Sciatic nerve (tissue), 2 donors: ENCODE measurements at regions not wholly inside any gene's neighbourhood (a gene's known extent, or its start where the extent isn't known, plus 50 kb on each side); places are given as distances from the start of the nearest gene placed in this dataset.

Experiments
- ATAC-seq: fragments of 200-7000 bp; cut with Tn5 transposase; one replicate; pipeline ENCODE4 v1.9.1; 2020; ENCODE audit warnings: mild to moderate bottlenecking, moderate library complexity
- DNase-seq: peaks from one replicate; pipeline ENCODE4 v3.0.0-alpha.2; 2020; ENCODE audit warnings: low spot score
- intact Hi-C: fragments of 100-400 bp; cut with DNase I; formaldehyde crosslinking; loops from one replicate; pipeline ENCODE4 v1.14.2; 2022
- donor health status: DM: no; HTN: no; CAD: no.
- donor health status: DM: no; HTN: no; CAD: no.

GRCh38 chr17:83175119-83175821 is 95.9 kb downstream of the METRNL start:
- peak; percentile 44 for DNase-seq
- ATAC-seq: no peak
- intact Hi-C loops: no loop called here

GRCh38 chr17:83175822-83176622 is 96.6 kb downstream of the METRNL start:
- intact Hi-C loops: no loop called here
- DNase-seq: no peak
- no peak for ATAC-seq

- intact Hi-C loops: no loop called here
- DNase-seq: peak; percentile 50
- no peak for ATAC-seq
Observed at GRCh38 chr17:83176623-83177583, 97.5 kb downstream of the METRNL start.

- peak; percentile 57 for DNase-seq
- intact Hi-C loops: no loop called here
- no peak for ATAC-seq
Observed at GRCh38 chr17:83177611-83178532, 98.5 kb downstream of the METRNL start.

GRCh38 chr17:83178533-83179304 is 99.3 kb downstream of the METRNL start:
- peak; percentile 48 for DNase-seq
- intact Hi-C loops: no loop called here

GRCh38 chr17:83179374-83179773 is 100.0 kb downstream of the METRNL start:
- intact Hi-C loops: no loop called here
- ATAC-seq (no peak), DNase-seq (peak; percentile 55)

More at GRCh38 chr17:83178533-83179304, 99.3 kb downstream of the METRNL start:
- no peak for ATAC-seq

- intact Hi-C loops: no loop called here
- peak; percentile 45 for DNase-seq
- ATAC-seq: no peak
Observed at GRCh38 chr17:83179811-83180210, 100.4 kb downstream of the METRNL start.

GRCh38 chr17:83180264-83180995 is 101.0 kb downstream of the METRNL start:
- peak; percentile 47 for DNase-seq
- intact Hi-C loops: no loop called here
- ATAC-seq: no peak

GRCh38 chr17:83180996-83181481 is 101.6 kb downstream of the METRNL start:
- intact Hi-C loops: no loop called here
- ATAC-seq: no peak
- DNase-seq: peak; percentile 37

GRCh38 chr17:83181991-83182619 is 102.7 kb downstream of the METRNL start:
- DNase-seq: peak; percentile 52
- intact Hi-C loops: no loop called here
- no peak for ATAC-seq

- intact Hi-C loops: no loop called here
- ATAC-seq (peak; percentile 54), DNase-seq (peak; percentile 65)
Observed at GRCh38 chr17:83182620-83183101, 103.3 kb downstream of the METRNL start.

GRCh38 chr17:83183145-83183948 is 103.9 kb downstream of the METRNL start:
- DNase-seq (peak; percentile 56), ATAC-seq (no peak)
- intact Hi-C loops: no loop called here

GRCh38 chr17:83183951-83184506 is 104.6 kb downstream of the METRNL start:
- intact Hi-C loops: no loop called here
- peak; percentile 58 for DNase-seq
- ATAC-seq: no peak

GRCh38 chr17:83185023-83186002 is 105.9 kb downstream of the METRNL start:
- DNase-seq (peak; percentile 50), ATAC-seq (no peak)
- intact Hi-C loops: no loop called here
